ENCODE measurements at regions not wholly inside any gene's neighbourhood (a gene's known extent, or its start where the extent isn't known, plus 50 kb on each side); places are given as distances from the start of the nearest gene placed in this dataset.

GRCh38 chr18:77993188-77993981, 743.7 kb downstream of the GALR1 start:
- TF ChIP-seq YY1 (IDR thresholded peaks at IDR 0.05; ENCODE audit: insufficient read depth, insufficient read length), result no peak
- no peak for TF ChIP-seq SUZ12 (IDR thresholded peaks at IDR 0.05; ENCODE audit: extremely low read depth, insufficient read depth, insufficient read length)
- TF ChIP-seq ZNF274 (IDR thresholded peaks at IDR 0.05; ENCODE audit: low read depth, low read length), result no peak
